ENCODE measurements at regions not wholly inside any gene's neighbourhood (a gene's known extent, or its start where the extent isn't known, plus 50 kb on each side); places are given as distances from the start of the nearest gene placed in this dataset.

GRCh38 chr18:53792762-53793161 is 431.7 kb downstream of the MBD2 start:
- no peak overlapping the region for H3K4me3 Mint-ChIP-seq
- no peak for ATAC-seq (ENCODE audit: low read depth)
- Histone ChIP-seq H3K4me3 (ENCODE audit: control extremely low read depth in 1 of 5, extremely low read depth in 1 of 5, insufficient read depth in 1 of 5, low read depth in 2 of 5, low read length in 4 of 5) (no peak overlapping the region), H4K20me1 (ENCODE audit: control insufficient read depth, insufficient read depth, low read length, poor library complexity, severe bottlenecking) (no peaks in the 10 kb centered on the region), H3K4me1 (ENCODE audit: control insufficient read depth in 2 of 2, insufficient read depth in 2 of 2, low read length in 2 of 2) (no peaks in the 10 kb centered on the region), H3K4me2 (replicated peaks; ENCODE audit: low read depth, low read length, poor library complexity, severe bottlenecking) (no peak overlapping the region), H3K9me3 (ENCODE audit: control extremely low read depth in 1 of 3, control insufficient read depth in 2 of 3, insufficient read depth in 1 of 3, low read length in 2 of 3) (no peaks in the 10 kb centered on the region), H3K27ac (ENCODE audit: low read length in 2 of 2) (no peak overlapping the region), H3K27me3 (replicated peaks in 1 of 4; ENCODE audit: control extremely low read depth in 1 of 4, control insufficient read depth in 3 of 4, insufficient read depth in 4 of 4, low read length in 3 of 4) (no peaks in the 10 kb centered on the region), H2AFZ (ENCODE audit: insufficient read depth, low read depth, low read length, poor library complexity, severe bottlenecking) (no peak overlapping the region), H3K79me2 (ENCODE audit: control insufficient read depth, insufficient read depth, low read length) (no peaks in the 10 kb centered on the region), H3K9ac (ENCODE audit: low read length) (no peak overlapping the region), H3K36me3 (replicated peaks in 1 of 2; ENCODE audit: control extremely low read depth in 1 of 2, control insufficient read depth in 1 of 2, extremely low read depth in 1 of 2, insufficient read depth in 2 of 2, low read length in 1 of 2) (no peaks in the 10 kb centered on the region)
- H3K27ac Mint-ChIP-seq = no peak overlapping the region
- no peaks in the 10 kb centered on the region for H3K9me3 Mint-ChIP-seq (ENCODE audit: insufficient read depth)
- DNase-seq = no peak
- intact Hi-C loops (cut with micrococcal nuclease) = no loop called here
- WGBS (ENCODE audit: insufficient coverage) = 43% methylated on average over 1 of the region's 4 CpGs
- ChIA-PET POLR2A (no interaction called here), CTCF (no interaction called here)
- no peaks in the 10 kb centered on the region for H3K27me3 Mint-ChIP-seq
- TF ChIP-seq EZH2 (IDR thresholded peaks at IDR 0.05; ENCODE audit: borderline replicate concordance, insufficient read depth, low read depth, low read length, poor library complexity, severe bottlenecking) = no peak
- TF ChIP-seq, protein P1, sequence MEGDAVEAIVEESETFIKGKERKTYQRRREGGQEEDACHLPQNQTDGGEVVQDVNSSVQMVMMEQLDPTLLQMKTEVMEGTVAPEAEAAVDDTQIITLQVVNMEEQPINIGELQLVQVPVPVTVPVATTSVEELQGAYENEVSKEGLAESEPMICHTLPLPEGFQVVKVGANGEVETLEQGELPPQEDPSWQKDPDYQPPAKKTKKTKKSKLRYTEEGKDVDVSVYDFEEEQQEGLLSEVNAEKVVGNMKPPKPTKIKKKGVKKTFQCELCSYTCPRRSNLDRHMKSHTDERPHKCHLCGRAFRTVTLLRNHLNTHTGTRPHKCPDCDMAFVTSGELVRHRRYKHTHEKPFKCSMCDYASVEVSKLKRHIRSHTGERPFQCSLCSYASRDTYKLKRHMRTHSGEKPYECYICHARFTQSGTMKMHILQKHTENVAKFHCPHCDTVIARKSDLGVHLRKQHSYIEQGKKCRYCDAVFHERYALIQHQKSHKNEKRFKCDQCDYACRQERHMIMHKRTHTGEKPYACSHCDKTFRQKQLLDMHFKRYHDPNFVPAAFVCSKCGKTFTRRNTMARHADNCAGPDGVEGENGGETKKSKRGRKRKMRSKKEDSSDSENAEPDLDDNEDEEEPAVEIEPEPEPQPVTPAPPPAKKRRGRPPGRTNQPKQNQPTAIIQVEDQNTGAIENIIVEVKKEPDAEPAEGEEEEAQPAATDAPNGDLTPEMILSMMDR (IDR thresholded peaks at IDR 0.05) = no peak
- no peaks in the 10 kb centered on the region for H3K4me1 Mint-ChIP-seq

- DNase-seq (no peak), ATAC-seq (ENCODE audit: low read depth) (no peak)
- CTCF ChIA-PET = no interaction called here
- no peaks in the 10 kb centered on the region for H3K36me3 ChIP-seq (replicated peaks in 1 of 2; ENCODE audit: control extremely low read depth in 1 of 2, control insufficient read depth in 1 of 2, extremely low read depth in 1 of 2, insufficient read depth in 2 of 2, low read length in 1 of 2)
- H2AFZ ChIP-seq (ENCODE audit: insufficient read depth, low read depth, low read length, poor library complexity, severe bottlenecking) = no peak overlapping the region
- Mint-ChIP-seq H3K4me3 (no peak overlapping the region), H3K4me1 (no peaks in the 10 kb centered on the region), H3K9me3 (ENCODE audit: insufficient read depth) (no peaks in the 10 kb centered on the region), H3K27ac (no peak overlapping the region), H3K27me3 (no peaks in the 10 kb centered on the region)
- intact Hi-C loops (cut with micrococcal nuclease) = no loop called here
- H3K4me2 ChIP-seq (replicated peaks; ENCODE audit: low read depth, low read length, poor library complexity, severe bottlenecking) = no peak overlapping the region
- no peaks in the 10 kb centered on the region for H3K4me1 ChIP-seq (ENCODE audit: control insufficient read depth in 2 of 2, insufficient read depth in 2 of 2, low read length in 2 of 2)
- no peaks in the 10 kb centered on the region for H3K79me2 ChIP-seq (ENCODE audit: control insufficient read depth, insufficient read depth, low read length)
- H3K9me3 ChIP-seq (ENCODE audit: control extremely low read depth in 1 of 3, control insufficient read depth in 2 of 3, insufficient read depth in 1 of 3, low read length in 2 of 3) = no peaks in the 10 kb centered on the region
- POLR2A ChIA-PET = no interaction called here
- no peak overlapping the region for H3K27ac ChIP-seq (ENCODE audit: low read length in 2 of 2)
- no peak overlapping the region for H3K9ac ChIP-seq (ENCODE audit: low read length)
- no peak overlapping the region for H3K4me3 ChIP-seq (ENCODE audit: control extremely low read depth in 1 of 5, extremely low read depth in 1 of 5, insufficient read depth in 1 of 5, low read depth in 2 of 5, low read length in 4 of 5)
- H4K20me1 ChIP-seq (ENCODE audit: control insufficient read depth, insufficient read depth, low read length, poor library complexity, severe bottlenecking) = no peaks in the 10 kb centered on the region
- TF ChIP-seq, protein P1 (IDR thresholded peaks at IDR 0.05) = no peak
- no peak for TF ChIP-seq EZH2 (IDR thresholded peaks at IDR 0.05; ENCODE audit: borderline replicate concordance, insufficient read depth, low read depth, low read length, poor library complexity, severe bottlenecking)
- no peaks in the 10 kb centered on the region for H3K27me3 ChIP-seq (replicated peaks in 1 of 4; ENCODE audit: control extremely low read depth in 1 of 4, control insufficient read depth in 3 of 4, insufficient read depth in 4 of 4, low read length in 3 of 4)
These were observed 433.7 kb downstream of the MBD2 start for GRCh38 chr18:53790786-53791185.

All from B cell (primary cell).